Amniotic epithelial cell (primary cell): ENCODE measurements at regions not wholly inside any gene's neighbourhood (a gene's known extent, or its start where the extent isn't known, plus 50 kb on each side); places are given as distances from the start of the nearest gene placed in this dataset.

Experiments
- DNase-seq: peaks from one replicate; pipeline ENCODE4 v3.0.0-alpha.2; 2010; ENCODE audit warnings: low read depth

DNA sequence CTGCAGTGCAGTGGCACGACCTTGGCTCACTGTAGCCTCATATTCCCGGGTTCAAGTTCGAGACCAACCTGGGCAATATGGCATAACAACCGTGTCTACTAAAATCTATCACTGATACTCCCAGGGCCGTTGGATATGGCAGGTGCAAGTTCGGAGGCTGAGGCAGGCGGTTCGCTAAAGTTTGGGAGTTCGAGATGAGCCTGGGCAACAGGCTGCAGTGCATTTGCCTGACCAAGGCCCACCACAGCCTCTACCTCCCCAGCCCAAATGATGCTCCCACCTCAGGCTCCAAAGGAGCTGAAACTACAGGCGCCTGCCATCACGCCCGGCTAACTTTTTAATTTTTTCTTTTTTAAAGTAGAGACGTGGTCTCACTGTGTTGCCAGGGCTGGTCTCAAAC is 177.1 kb upstream of the ALG10B start:
- no peak for DNase-seq

DNA sequence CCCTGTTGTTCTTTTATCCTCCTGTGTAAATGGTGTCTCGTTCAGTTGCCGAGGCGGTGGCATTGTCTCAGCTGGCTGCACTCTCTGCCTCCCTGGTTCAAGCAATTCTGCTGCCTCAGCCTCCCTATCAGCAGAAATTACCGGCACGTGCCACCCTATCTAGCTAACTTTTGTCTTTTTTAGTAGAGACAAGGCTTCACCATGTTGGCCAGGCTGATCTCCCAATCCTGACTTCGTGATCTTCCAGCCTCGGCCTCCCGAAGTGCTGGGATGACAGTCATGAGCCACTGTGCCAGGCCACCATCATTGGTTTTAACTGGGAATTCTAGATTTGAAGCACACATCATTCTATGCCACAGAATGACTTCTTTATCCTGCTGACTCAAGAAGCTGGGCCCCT is 175.3 kb upstream of the ALG10B start:
- no peak for DNase-seq

DNA sequence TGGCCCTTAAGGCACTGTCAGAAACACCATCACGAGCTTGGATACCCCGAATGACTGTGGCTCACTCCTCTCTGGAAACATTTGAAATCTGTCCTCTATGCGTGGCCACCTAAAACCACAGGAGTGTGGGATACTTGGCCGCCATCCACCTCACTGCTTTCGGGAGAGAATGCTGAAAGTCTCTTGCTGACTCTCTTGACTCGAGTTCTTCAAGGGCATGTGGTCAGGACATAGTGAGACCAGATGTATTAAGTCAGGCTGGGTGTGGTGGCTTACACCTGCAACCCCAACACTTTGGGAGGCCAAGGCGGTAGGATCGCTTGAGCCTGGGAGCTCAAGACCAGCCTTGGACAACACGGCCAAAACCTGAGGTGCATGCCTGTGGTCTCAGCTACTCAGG is 174.7 kb upstream of the ALG10B start:
- no peak for DNase-seq

DNA sequence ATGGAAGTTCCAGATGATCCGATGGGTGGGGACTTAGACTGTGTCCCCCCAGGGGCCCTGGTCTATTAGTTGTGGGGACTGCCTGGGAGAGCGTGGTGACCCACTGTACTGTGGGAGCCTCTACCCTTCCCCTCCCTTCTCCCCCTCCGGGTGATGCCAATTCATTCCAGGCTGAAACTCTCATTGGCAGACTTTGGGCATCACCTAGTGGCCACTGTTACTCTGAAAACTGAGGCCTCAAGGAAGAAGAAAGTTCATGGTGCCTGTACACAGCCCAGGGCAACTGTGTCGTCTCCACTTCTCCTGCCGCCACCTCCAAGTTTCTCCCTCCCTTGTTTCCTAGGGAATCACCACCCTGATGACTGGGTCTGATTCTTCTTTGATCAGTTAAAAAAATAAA is 173.6 kb upstream of the ALG10B start:
- no peak for DNase-seq

DNA sequence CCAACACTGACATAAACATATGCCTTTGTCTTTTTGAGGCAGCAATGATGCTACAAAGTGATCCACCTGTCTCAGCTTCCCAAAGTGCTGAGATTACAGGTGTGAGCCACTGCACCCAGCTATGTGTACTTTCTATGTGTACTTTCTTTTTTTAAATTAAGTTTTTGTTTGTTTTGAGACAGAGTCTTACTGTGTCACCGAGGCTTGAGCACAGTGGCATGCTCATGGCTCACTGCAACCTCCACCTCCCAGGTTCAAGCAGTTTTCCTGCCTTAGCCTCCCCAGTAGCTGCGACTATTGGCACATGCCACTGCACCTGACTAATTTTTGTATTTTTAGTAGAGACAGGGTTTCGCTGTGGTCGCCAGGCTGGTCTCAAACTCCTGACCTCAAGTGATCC is 172.5 kb upstream of the ALG10B start:
- DNase-seq = no peak

DNA sequence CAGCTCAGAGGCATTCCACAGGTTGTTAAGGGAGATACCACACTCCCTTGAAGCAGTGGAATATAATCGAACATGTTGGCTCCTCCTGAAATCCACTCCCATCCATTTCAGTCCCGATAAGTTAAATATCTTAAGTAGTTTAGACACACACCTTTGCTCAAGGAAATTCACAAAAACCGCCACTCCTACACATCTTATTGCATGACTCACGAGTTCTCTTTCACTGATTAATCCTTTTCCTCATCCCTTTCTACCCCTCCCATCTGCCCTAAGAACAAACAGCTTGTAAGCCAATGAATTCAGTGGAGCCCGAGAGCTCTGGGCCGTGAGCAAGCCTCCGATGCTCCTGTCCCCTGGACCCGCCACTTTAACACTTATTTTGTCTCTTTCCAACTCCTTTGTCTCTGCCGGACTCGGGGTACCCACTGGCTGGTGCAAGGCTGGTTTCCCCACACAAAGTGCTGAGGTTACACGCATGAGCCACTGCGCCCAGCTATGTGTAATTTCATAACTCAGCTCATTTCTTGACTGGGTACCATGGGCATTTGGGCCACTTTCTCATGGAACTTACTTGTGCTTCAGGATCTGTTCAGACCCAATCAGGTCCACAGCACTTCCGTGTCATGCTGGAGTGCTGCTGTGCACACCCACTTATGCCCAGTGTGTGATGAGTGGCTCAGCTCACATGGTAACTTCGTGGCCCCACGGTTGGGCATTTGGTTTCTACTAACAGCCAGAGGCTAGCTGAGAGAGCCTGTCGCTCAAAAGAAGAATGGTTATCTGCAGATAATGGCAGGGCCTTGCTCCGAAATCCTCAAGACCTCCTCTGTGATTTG is 171.8 kb upstream of the ALG10B start:
- no peak for DNase-seq

DNA sequence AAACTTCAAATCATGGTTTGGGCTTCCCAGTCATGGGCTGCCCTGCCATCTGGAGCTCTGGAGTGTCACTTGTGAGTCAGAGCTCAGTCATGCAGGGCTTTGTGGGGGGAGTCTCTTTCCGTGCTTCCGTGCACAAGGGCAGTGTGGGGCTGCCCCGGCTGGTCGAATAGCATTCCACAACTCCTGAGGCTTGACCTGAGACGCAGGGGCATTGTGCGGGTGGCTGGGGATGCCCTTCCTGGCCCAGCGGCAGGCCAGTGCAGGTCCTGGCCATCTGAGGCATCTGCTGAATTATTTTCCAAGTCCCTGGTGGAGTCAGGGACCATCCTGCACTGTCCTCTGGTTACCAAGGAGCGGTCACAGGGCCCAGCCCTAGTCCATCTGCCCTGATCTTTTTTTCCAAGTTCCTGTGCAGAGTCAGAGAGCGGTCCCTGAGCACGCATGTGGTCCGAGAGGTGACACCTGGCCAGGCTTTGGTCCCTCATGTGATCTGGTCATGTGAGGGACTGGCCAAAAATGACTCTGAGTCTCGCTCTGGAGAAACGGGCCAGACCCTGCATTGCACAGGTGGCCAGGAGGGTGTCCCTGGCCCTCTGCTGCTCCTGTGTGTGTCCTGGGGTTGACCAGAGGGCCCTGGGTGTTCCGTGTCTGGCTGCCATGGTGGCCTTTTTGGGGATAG is 167.0 kb upstream of the ALG10B start:
- no peak for DNase-seq

DNA sequence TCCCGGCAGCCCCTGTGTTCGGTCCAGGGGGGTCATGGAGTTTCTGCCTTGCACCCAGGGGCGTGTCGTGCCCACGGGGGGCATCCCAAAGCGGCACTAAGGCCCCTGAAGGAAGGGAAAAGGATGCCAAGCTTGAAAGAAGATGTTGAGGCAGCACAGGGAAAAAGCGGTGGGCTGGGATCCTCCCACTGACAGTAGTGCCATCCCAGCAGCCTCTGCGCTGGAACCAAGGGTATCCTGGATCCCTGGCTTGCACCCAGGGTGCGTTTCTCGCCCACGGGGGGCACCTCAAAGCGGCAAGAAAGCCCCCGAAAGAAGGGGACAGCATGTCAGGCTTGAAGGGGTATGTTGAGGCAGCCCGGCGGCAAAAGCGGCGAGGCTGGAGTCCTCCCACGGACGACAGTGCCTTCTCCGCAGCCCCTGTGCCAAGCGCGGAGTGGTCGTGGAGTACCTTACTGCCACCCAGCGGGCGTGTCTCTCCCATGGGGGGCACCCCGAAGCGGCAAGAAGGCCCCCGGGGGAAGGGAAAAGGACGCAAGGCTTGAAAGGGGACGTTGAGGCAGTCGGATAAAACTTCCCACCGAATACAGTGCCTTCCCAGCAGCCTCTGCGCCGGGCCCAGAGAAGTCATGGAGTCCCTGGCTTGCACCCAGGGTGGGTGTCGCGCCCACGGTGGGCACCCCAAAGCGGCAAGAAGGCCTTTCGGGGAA is 164.4 kb upstream of the ALG10B start:
- no peak for DNase-seq

DNA sequence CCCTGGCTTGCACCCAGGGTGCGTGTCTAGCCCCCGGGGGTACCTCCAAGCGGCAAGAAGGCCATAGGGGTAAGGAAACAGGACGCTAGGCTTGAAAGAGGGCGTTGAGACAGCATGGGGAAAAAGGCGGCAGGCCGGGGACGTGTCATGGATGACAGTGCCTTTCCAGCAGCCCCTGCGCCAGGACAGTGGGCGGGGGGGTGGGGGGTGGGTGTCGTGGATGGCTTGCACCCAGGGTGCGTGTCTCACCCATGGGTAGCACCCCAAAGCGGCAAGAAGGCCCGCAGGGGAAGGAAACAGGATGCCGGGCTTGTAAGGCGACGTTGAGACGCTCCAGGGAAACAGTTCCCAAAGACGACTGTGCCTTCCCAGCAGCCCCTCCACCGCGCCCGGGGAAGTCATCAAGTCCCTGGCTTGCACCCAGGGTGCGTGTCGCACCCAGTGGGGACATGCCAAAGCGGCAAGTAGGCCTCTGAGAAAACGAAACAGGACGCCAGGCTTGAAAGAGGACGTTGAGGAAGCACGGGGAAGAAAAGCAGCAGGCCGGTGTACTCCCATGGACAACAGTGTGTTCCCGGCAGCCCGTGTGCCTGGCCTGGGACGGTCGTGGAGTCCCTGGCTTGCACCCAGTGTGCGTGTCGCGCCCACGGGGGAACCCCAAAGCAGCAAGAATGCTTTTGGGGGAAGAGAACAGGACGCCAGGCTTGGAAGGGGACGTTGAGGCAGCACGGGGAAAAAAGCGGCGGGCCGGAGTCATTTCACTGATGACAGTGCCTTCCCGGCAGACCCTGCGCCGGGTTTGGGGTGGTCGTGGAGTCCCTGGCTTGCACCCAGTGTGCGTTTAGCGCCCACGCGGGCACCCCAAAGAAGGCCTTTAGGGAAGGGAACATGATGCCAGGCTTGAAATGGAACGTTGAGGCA is 163.5 kb upstream of the ALG10B start:
- DNase-seq = no peak

DNA sequence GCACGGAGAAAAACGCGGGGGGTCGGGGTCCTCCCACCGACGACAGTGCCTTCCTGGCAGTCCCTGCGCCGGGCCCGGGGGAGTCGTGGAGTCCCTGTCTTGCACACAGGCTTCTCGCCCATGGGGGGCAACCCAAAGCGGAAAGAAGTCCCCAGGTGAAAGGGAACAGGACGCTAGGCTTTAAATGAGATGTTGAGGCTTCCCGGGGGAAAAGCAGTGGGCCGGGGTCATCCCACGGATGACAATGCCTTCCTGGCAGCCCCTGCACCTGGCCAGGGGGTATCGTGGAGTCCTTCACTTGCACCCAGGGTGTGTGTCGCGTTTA is 162.9 kb upstream of the ALG10B start:
- no peak for DNase-seq

DNA sequence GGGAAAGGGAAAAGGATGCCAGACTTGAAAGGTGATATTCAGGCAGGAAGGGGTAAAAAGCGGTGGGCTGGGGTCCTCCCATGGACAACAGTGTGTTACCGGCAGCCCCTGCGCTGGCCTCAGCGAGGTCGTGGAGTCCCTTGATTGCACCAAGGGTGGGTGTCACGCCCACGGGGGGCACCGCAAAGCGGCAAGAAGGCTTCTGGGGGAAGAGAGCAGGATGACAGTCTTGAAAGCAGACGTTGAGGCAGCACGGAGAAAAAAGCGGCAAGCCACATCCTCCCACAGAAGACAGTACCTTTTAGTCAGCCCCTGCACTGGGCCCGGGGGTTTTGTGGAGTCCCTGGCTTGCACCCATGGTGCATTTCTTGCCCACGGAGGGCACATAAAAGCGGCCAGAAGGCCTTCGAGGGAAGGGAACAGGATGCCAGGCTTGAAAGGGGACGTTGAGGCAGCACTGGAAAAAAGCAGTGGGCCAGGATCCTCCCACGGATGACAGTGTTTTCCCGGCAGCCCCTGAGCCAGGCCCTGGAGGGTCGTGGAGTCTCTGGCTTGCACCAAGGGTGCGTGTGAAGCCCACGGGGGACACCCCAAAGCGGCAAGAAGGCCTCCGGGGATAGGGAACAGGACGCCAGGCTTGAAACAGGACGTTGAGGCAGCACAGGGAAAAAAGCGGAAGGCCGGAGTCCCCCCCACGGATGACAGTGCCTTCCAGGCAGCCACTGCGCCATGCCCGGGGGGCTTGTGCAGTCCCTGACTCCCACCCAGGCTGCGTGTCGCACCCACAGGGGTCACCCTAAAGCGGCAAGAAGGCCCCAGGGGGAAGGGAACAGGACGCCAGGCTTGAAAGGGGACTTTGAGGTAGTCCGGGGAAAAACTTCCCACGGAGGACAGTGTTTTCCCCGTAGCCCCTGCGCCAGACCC is 162.2 kb upstream of the ALG10B start:
- DNase-seq = no peak

DNA sequence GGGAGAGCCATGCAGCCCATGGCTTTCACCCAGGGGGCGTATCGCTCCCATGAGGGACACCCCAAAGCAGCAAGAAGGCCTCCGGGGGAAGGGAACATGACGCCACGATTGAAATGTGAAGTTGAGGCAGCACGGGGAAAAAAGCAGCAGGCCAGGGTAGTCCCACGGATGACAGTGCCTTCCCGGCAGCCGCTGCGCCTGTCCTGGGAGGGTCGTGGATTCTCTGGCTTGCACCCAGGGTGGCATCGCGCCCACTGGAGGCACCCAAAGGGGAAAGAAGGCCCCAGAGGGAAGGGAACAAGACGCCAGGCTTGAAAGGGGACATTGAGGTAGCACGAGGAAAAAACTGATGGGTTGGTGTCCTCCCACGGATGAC is 161.6 kb upstream of the ALG10B start:
- DNase-seq = no peak

DNA sequence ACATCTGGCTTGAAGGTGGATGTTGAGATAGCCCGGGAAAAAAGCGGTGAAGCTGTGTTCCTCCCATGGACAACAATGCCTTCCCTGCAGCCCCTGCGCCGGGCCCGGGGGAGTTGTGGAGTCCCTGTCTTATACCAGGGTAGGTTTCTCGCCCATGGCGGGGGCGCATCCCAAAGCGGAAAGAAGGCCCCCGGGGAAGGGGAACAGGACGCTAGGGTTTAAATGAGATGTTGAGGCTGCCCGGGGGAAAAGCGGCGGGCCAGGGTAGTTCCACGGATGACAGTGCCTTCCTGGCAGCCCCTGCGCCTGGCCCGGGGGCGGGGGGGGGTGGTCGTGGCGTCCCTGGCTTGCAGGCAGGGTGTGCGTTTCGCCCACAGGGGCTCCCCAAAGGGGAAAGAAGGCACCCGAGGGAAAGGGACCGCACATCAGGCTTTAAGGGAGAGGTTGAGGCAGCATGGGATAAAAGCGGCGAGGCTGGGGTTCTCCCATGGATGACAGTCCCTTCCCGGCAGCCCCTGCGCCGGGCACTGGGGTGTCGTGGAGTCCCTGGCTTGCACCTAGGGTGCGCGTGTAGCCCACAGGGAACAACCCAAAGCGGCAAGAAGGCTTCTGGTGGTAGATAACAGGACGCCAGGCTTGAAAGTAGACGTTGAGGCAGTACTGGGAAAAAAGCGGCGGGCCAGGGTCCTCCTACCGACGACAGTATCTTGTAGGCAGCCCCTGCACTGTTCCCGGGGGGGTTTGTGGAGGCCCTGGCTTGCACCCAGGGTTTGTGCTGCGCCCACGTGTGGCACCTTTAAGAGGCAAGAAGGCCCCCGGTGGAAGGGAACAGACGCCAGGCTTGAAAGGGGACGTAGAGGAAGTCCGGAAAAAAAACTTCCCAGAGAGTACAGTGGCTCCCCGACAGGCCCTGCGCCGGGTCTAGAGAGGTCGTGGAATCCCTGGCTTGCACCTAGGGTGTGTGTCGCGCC is 160.8 kb upstream of the ALG10B start:
- DNase-seq = no peak

DNA sequence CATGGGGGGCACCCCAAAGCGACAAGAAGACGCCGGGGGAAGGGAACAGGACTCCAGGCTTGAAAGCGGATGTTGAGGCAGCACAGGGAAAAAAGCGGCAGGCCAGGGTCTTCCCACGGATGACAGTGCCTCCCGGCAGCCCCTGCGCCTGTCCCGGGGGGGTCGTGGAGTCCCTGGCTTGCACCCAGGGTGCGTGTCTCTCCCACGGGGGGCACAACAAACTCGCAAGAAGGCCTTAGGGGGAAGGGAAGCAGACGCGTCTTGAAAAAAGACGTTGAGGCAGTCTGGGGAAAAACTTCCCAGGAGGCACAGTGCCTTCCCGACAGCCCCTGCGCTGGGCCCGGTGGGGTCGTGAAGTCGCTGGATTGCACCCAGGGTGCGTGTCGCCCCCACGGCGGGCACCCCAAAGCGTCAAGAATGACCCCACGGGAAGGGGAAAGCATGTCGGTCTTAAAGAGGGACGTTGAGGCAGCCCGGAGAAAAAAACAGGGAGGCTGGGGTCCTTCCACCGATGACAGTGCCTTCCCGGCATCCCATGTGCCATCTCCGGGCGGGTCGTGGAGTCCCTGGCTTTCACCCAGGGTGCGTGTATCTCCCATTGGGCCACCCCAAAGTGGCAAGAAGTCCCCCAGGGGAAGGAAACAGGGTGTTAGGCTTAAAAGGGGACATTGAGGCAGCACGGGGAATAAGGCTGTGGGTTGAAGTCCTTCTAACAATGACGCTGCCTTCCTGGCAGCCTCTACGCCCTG is 159.9 kb upstream of the ALG10B start:
- DNase-seq = no peak

DNA sequence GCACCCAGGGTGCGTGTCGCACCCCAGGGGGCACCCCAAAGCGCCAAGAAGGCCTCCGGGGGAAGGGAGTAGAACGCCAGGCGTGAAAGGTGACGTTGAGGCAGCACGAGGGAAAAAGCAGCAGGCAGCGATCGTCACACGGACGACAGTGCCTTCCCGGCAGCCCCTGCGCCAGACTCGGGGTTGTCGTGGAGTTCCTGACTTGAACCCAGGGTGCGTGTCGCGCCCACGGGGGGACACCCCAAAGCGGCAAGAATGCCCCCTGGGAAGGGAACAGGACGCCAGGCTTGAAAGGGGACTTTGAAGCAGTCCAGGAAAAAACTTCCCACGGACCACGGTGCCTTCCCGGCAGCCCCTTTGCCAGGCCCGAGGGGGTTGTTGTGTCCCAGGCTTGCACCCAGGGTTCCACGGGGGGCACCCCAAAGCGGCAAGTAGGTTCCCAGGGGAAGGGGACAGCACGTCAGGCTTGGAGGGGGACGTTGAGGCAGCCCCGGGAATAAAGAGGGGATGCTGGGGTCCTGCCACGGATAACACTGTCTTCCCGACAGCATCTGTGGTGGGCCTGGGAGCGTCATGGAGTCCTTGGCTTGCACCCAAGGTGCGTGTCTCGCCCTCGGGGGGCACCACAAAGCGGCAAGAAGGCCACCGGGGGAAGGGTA is 159.2 kb upstream of the ALG10B start:
- no peak for DNase-seq

DNA sequence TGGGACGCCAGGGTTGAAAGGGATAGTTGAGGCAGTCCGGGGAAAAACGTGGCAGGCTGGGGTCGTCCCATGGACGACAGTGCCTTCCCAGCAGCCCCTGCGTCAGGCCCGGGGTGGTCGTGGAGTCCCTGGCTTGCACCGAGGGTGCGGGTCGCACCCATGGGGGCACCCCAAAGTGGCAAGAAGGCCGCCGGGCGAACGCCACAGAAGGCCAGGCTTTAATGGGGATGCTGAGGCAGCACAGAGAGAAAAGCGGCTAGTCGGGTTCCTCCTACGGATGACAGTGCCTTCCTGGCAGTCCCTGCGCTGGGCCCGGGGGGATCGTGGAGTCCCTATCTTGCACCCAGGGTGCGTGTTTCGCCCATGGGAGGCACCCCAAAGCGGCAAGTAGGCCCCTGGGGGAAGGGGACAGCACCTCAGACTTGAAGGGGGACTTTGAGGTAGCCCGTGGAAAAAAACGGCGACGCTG is 158.6 kb upstream of the ALG10B start:
- no peak for DNase-seq

DNA sequence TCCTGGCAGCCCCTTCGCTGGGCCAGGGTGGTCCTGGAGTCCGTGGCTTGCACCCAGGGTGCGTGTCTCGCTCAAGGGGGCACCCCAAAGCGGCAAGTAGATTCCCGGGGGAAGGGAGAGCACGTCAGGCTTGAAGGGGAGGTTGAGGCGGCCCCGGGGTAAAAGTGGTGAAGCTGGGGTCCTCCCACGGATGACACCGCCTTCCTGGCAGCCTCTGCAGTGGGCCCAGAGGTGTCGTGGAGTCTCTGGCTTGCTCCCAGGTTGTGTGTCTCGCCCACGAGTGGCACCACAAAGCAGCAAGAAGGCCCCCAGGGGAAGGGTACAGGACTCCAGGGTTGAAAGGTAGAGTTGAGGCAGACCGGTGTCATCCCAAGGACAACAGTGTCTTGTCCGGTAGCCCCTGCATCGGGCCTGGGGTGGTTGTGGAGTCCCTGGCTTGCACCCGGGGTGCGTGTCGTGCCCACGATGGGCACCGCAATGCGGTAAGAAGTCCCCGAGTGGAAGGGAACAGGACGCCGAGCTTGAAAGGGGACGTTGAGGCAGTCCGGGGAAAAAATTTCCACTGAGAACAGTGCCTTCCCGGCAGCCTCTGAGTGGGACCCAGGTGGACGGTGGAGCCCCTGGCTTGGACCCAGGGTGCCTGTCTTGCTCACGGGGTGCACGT is 158.0 kb upstream of the ALG10B start:
- DNase-seq = no peak

DNA sequence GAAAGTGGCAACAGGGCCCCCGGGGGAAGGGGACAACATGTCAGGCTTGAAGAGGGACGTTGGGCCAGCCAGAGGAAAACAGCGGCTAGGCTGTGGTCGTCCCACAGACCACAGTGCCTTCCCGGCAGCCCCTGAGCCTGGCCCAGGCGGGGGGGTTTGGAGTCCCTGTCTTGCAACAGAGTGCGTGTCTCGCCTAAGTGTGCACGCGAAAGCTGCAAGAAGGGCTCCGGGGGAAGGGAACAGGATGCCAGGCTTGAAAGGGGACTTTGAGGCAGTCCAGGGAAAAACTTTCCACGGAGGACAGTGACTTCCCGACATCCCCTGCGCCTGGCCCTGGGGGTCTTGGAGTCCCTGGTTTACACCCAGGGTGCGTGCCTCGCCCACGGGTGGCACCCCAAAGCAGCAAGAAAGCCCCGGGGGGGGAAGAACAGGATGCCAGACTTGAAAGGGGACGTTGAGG is 157.5 kb upstream of the ALG10B start:
- DNase-seq = no peak
